ENCODE measurements at regions not wholly inside any gene's neighbourhood (a gene's known extent, or its start where the extent isn't known, plus 50 kb on each side); places are given as distances from the start of the nearest gene placed in this dataset.

DNA sequence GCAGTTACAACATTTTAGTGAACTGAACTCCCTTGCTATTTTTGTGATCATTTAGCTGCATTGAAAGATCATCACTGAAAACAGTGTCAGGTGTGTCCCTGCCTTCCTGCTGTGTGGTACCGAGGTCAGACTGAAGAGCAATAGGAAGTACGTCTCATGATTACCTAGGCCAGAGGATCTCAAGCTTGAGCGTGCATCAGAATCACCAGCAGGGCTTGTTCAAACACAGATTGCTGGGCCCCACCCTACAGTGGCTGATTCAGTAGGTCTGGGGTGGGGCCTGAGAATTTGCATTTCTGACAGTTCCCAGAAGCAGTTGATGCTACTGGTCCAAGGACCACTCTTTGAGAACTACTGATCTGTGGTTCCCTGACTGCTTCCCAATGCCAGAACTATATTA, 159.6 kb downstream of the ACTL7B start:
- no peak overlapping the region for H3K4me3 ChIP-seq (ENCODE audit: low read length)
- H3K4me1 ChIP-seq (ENCODE audit: control insufficient read depth, low read length), result no peaks in the 10 kb centered on the region
- H3K4me2 ChIP-seq (ENCODE audit: low read length), result no peak overlapping the region
- no peaks in the 10 kb centered on the region for H4K20me1 ChIP-seq (ENCODE audit: control insufficient read depth, insufficient read depth, low read depth, low read length)
- no peak overlapping the region for H3K27ac ChIP-seq (ENCODE audit: low read depth, low read length)
- no peaks in the 10 kb centered on the region for H3K27me3 ChIP-seq (ENCODE audit: control insufficient read depth, low read length)
- TF ChIP-seq EZH2phosphoT487 (IDR thresholded peaks at IDR 0.05; ENCODE audit: borderline replicate concordance, low read length), result no peak
- no peaks in the 10 kb centered on the region for H3F3A ChIP-seq (ENCODE audit: control insufficient read depth, insufficient read depth)
- no peaks in the 10 kb centered on the region for H3K36me3 ChIP-seq (ENCODE audit: control insufficient read depth, low read length)
- H3K79me2 ChIP-seq (ENCODE audit: control insufficient read depth, low read length), result no peaks in the 10 kb centered on the region
- no peaks in the 10 kb centered on the region for H3K9me3 ChIP-seq (ENCODE audit: control insufficient read depth, insufficient read depth, low read length)
- H3K9me2 ChIP-seq (replicated peaks; ENCODE audit: control insufficient read depth, low read length), result no peaks in the 10 kb centered on the region

- no peak overlapping the region for H3K27ac ChIP-seq (ENCODE audit: low read depth, low read length)
- TF ChIP-seq, protein P1, sequence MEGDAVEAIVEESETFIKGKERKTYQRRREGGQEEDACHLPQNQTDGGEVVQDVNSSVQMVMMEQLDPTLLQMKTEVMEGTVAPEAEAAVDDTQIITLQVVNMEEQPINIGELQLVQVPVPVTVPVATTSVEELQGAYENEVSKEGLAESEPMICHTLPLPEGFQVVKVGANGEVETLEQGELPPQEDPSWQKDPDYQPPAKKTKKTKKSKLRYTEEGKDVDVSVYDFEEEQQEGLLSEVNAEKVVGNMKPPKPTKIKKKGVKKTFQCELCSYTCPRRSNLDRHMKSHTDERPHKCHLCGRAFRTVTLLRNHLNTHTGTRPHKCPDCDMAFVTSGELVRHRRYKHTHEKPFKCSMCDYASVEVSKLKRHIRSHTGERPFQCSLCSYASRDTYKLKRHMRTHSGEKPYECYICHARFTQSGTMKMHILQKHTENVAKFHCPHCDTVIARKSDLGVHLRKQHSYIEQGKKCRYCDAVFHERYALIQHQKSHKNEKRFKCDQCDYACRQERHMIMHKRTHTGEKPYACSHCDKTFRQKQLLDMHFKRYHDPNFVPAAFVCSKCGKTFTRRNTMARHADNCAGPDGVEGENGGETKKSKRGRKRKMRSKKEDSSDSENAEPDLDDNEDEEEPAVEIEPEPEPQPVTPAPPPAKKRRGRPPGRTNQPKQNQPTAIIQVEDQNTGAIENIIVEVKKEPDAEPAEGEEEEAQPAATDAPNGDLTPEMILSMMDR (IDR thresholded peaks at IDR 0.05; ENCODE audit: low read depth, low read length, poor library complexity, severe bottlenecking), result no peak
- TF ChIP-seq EZH2phosphoT487 (IDR thresholded peaks at IDR 0.05; ENCODE audit: borderline replicate concordance, low read length), result no peak
- H3K4me2 ChIP-seq (ENCODE audit: low read length), result no peak overlapping the region
- H4K20me1 ChIP-seq (ENCODE audit: control insufficient read depth, insufficient read depth, low read depth, low read length), result no peaks in the 10 kb centered on the region
- no peaks in the 10 kb centered on the region for H3K9me3 ChIP-seq (ENCODE audit: control insufficient read depth, insufficient read depth, low read length)
- H3K79me2 ChIP-seq (ENCODE audit: control insufficient read depth, low read length), result no peaks in the 10 kb centered on the region
- H3K27me3 ChIP-seq (ENCODE audit: control insufficient read depth, low read length), result no peaks in the 10 kb centered on the region
- H3F3A ChIP-seq (ENCODE audit: control insufficient read depth, insufficient read depth), result no peaks in the 10 kb centered on the region
- H3K4me1 ChIP-seq (ENCODE audit: control insufficient read depth, low read length), result no peaks in the 10 kb centered on the region
- no peak overlapping the region for H3K4me3 ChIP-seq (ENCODE audit: low read length)
- H3K9me2 ChIP-seq (replicated peaks; ENCODE audit: control insufficient read depth, low read length), result no peaks in the 10 kb centered on the region
- no peaks in the 10 kb centered on the region for H3K36me3 ChIP-seq (ENCODE audit: control insufficient read depth, low read length)
Observed at GRCh38 chr9:108694170-108694569, 161.6 kb downstream of the ACTL7B start.

DNA sequence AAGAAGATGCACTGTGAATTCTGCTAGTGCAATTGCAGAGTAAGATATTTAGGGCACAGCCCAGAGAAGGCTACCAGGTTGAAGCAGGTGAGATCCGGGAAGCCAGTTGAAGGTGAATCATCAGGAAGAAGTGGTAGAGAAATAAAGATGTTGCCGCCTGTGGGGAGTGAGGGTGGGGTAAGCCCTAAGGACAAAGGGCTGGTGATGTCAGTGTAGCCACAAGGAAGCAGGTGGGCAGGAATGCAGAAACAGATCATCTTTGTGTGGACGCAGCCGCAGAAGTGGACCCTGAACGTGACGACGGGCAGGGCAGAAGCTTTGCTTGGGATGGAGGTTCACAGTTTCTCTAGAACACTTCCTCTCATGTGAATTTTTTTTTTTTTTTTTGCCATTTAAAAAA, 164.2 kb downstream of the ACTL7B start:
- Histone ChIP-seq H3K4me2 (ENCODE audit: low read length) (no peak overlapping the region), H3K27ac (ENCODE audit: low read depth, low read length) (no peak overlapping the region)
- TF ChIP-seq, protein P1 (IDR thresholded peaks at IDR 0.05; ENCODE audit: low read depth, low read length, poor library complexity, severe bottlenecking), result no peak
- TF ChIP-seq EZH2phosphoT487 (IDR thresholded peaks at IDR 0.05; ENCODE audit: borderline replicate concordance, low read length), result no peak

GRCh38 chr9:108688676-108689075, 167.1 kb downstream of the ACTL7B start:
- H3K9me2 ChIP-seq (replicated peaks; ENCODE audit: control insufficient read depth, low read length), result no peaks in the 10 kb centered on the region
- no peaks in the 10 kb centered on the region for H3K79me2 ChIP-seq (ENCODE audit: control insufficient read depth, low read length)
- no peaks in the 10 kb centered on the region for H3K27me3 ChIP-seq (ENCODE audit: control insufficient read depth, low read length)
- H4K20me1 ChIP-seq (ENCODE audit: control insufficient read depth, insufficient read depth, low read depth, low read length), result no peaks in the 10 kb centered on the region
- H3K4me1 ChIP-seq (ENCODE audit: control insufficient read depth, low read length), result no peaks in the 10 kb centered on the region
- H3F3A ChIP-seq (ENCODE audit: control insufficient read depth, insufficient read depth), result no peaks in the 10 kb centered on the region
- H3K36me3 ChIP-seq (ENCODE audit: control insufficient read depth, low read length), result no peaks in the 10 kb centered on the region
- no peak for TF ChIP-seq EZH2phosphoT487 (IDR thresholded peaks at IDR 0.05; ENCODE audit: borderline replicate concordance, low read length)
- TF ChIP-seq, protein P1 (IDR thresholded peaks at IDR 0.05; ENCODE audit: low read depth, low read length, poor library complexity, severe bottlenecking), result no peak
- no peak overlapping the region for H3K4me3 ChIP-seq (ENCODE audit: low read length)
- no peaks in the 10 kb centered on the region for H3K9me3 ChIP-seq (ENCODE audit: control insufficient read depth, insufficient read depth, low read length)
- H3K4me2 ChIP-seq (ENCODE audit: low read length), result no peak overlapping the region
- H3K27ac ChIP-seq (ENCODE audit: low read depth, low read length), result no peak overlapping the region

More for the DNA sequence above, 164.2 kb downstream of the ACTL7B start:
- Histone ChIP-seq H3K36me3 (ENCODE audit: control insufficient read depth, low read length) (no peaks in the 10 kb centered on the region), H3K79me2 (ENCODE audit: control insufficient read depth, low read length) (no peaks in the 10 kb centered on the region), H4K20me1 (ENCODE audit: control insufficient read depth, insufficient read depth, low read depth, low read length) (no peaks in the 10 kb centered on the region), H3K27me3 (ENCODE audit: control insufficient read depth, low read length) (no peaks in the 10 kb centered on the region), H3K9me2 (replicated peaks; ENCODE audit: control insufficient read depth, low read length) (no peaks in the 10 kb centered on the region), H3K4me1 (ENCODE audit: control insufficient read depth, low read length) (no peaks in the 10 kb centered on the region), H3K4me3 (ENCODE audit: low read length) (no peak overlapping the region), H3K9me3 (ENCODE audit: control insufficient read depth, insufficient read depth, low read length) (no peaks in the 10 kb centered on the region), H3F3A (ENCODE audit: control insufficient read depth, insufficient read depth) (no peaks in the 10 kb centered on the region)
